GM12892 (cell line): ENCODE measurements at regions not wholly inside any gene's neighbourhood (a gene's known extent, or its start where the extent isn't known, plus 50 kb on each side); places are given as distances from the start of the nearest gene placed in this dataset.

Source experiments
- POLR2A ChIP-seq: IDR thresholded peaks from 2 replicates; pipeline ENCODE4 v1.6.1; 2011; ENCODE audit warnings: low read depth, low read length, control low read depth
- POLR2AphosphoS5 ChIP-seq: IDR thresholded peaks from 2 replicates; pipeline ENCODE4 v1.6.1; 2011; ENCODE audit warnings: low read depth, low read length, control low read depth
- TAF1 ChIP-seq: IDR thresholded peaks from 2 replicates; pipeline ENCODE4 v1.6.1; 2011; ENCODE audit warnings: low read depth, mild to moderate bottlenecking, control low read depth, low read length, borderline replicate concordance

- TF ChIP-seq POLR2AphosphoS5: no peak
- TF ChIP-seq POLR2A: no peak
- no peak for TF ChIP-seq TAF1
Observed at GRCh38 chr15:91566141-91566540, 287.4 kb upstream of the SLCO3A1 start.
